Activated CD4-positive, alpha-beta memory T cell treated with anti-CD3 and anti-CD28 coated beads for 36 hours (primary cell): ENCODE measurements at regions not wholly inside any gene's neighbourhood (a gene's known extent, or its start where the extent isn't known, plus 50 kb on each side); places are given as distances from the start of the nearest gene placed in this dataset.

Source experiments
- CTCF ChIA-PET: fragments of 350-600 bp; sonication (Branson Sonifier 250); formaldehyde crosslinking; loops from one replicate; lab custom pipeline; 2021; ENCODE audit warnings: antibody characterized with exemption, inconsistent platforms; lab: Charles Lee
- POLR2A ChIA-PET: fragments of 350-600 bp; sonication (Branson Sonifier 250); formaldehyde crosslinking; loops from one replicate; lab custom pipeline; 2021; ENCODE audit warnings: antibody characterized with exemption; lab: Charles Lee
- DNase-seq: peaks from one replicate; pipeline ENCODE4 v3.0.0-alpha.2; 2020
- H3K27ac Mint-ChIP-seq: one replicate; pipeline ENCODE4 v1.8.0; 2021; ENCODE audit warnings: mixed read lengths
- H3K27me3 Mint-ChIP-seq: one replicate; pipeline ENCODE4 v1.8.0; 2021; ENCODE audit warnings: mixed read lengths
- H3K36me3 Mint-ChIP-seq: one replicate; pipeline ENCODE4 v1.8.0; 2021; ENCODE audit warnings: mixed read lengths
- H3K4me1 Mint-ChIP-seq: one replicate; pipeline ENCODE4 v1.8.0; 2021; ENCODE audit warnings: low read depth, mixed read lengths
- H3K4me3 Mint-ChIP-seq: one replicate; pipeline ENCODE4 v1.8.0; 2021; ENCODE audit warnings: mild to moderate bottlenecking, mixed read lengths
- H3K9me3 Mint-ChIP-seq: one replicate; pipeline ENCODE4 v1.8.0; 2021; ENCODE audit warnings: mixed read lengths
- intact Hi-C: fragments of 100-400 bp; cut with micrococcal nuclease; formaldehyde crosslinking; loops from one replicate; pipeline ENCODE4 v1.15.1; 2023

- no peak for DNase-seq
- Mint-ChIP-seq H3K4me3 (no peak overlapping the region), H3K27me3 (no peaks in the 10 kb centered on the region), H3K9me3 (no peaks in the 10 kb centered on the region), H3K36me3 (no peaks in the 10 kb centered on the region), H3K4me1 (no peaks in the 10 kb centered on the region), H3K27ac (no peak overlapping the region)
- ChIA-PET CTCF (no interaction called here), POLR2A (no interaction called here)
- intact Hi-C loops: no loop called here
Measured at GRCh38 chr7:144937199-144937598, 101.3 kb upstream of the TPK1 start.

GRCh38 chr7:144936314-144936713 lies 100.5 kb upstream of the TPK1 start:
- no peaks in the 10 kb centered on the region for H3K4me1 Mint-ChIP-seq
- no peak for DNase-seq
- H3K9me3 Mint-ChIP-seq: no peaks in the 10 kb centered on the region
- no peak overlapping the region for H3K27ac Mint-ChIP-seq
- H3K4me3 Mint-ChIP-seq: no peak overlapping the region
- H3K27me3 Mint-ChIP-seq: no peaks in the 10 kb centered on the region
- POLR2A ChIA-PET: no interaction called here
- CTCF ChIA-PET: no interaction called here
- intact Hi-C loops: no loop called here
- no peaks in the 10 kb centered on the region for H3K36me3 Mint-ChIP-seq

- POLR2A ChIA-PET: no interaction called here
- no peak for DNase-seq
- CTCF ChIA-PET: interaction anchor here (2.4 kb wide), 1 partner anchor 171 kb away, joined by 14 read pairs; no protein-coding TSS in a partner anchor
- intact Hi-C loops: no loop called here
- Mint-ChIP-seq H3K27ac (no peak overlapping the region), H3K4me1 (peaks cover 12% of the 10 kb centered on the region), H3K9me3 (no peaks in the 10 kb centered on the region), H3K27me3 (no peaks in the 10 kb centered on the region), H3K36me3 (no peaks in the 10 kb centered on the region), H3K4me3 (no peak overlapping the region)
Measured at GRCh38 chr7:144910411-144910810, 74.6 kb upstream of the TPK1 start.

- DNase-seq: no peak
- H3K36me3 Mint-ChIP-seq: no peaks in the 10 kb centered on the region
- intact Hi-C loops: no loop called here
- POLR2A ChIA-PET: interaction anchor here (0.7 kb wide), 1 partner anchor 105 kb away, joined by 3 read pairs; no protein-coding TSS in a partner anchor
- no peak overlapping the region for H3K27ac Mint-ChIP-seq
- no peaks in the 10 kb centered on the region for H3K9me3 Mint-ChIP-seq
- H3K4me3 Mint-ChIP-seq: no peak overlapping the region
- no peaks in the 10 kb centered on the region for H3K27me3 Mint-ChIP-seq
- CTCF ChIA-PET: interaction anchor here (2.4 kb wide), 1 partner anchor 169 kb away, joined by 14 read pairs; no protein-coding TSS in a partner anchor
- H3K4me1 Mint-ChIP-seq: peaks cover 12% of the 10 kb centered on the region
Measured at GRCh38 chr7:144908943-144909556, 73.2 kb upstream of the TPK1 start.

- Mint-ChIP-seq H3K27ac (no peak overlapping the region), H3K36me3 (no peaks in the 10 kb centered on the region), H3K4me1 (peaks cover 12% of the 10 kb centered on the region), H3K4me3 (no peak overlapping the region), H3K9me3 (no peaks in the 10 kb centered on the region), H3K27me3 (peaks cover 1% of the 10 kb centered on the region)
- POLR2A ChIA-PET: interaction anchor here (0.7 kb wide), 1 partner anchor 106 kb away, joined by 3 read pairs; no protein-coding TSS in a partner anchor
- CTCF ChIA-PET: no interaction called here
- DNase-seq: no peak
- intact Hi-C loops: no loop called here
Measured at GRCh38 chr7:144908324-144908723, 72.5 kb upstream of the TPK1 start.

- no peak overlapping the region for H3K27ac Mint-ChIP-seq
- peak; percentile 9 for DNase-seq
- CTCF ChIA-PET: no interaction called here
- peaks cover 12% of the 10 kb centered on the region for H3K4me1 Mint-ChIP-seq
- H3K9me3 Mint-ChIP-seq: no peaks in the 10 kb centered on the region
- POLR2A ChIA-PET: no interaction called here
- intact Hi-C loops: no loop called here
- H3K36me3 Mint-ChIP-seq: no peaks in the 10 kb centered on the region
- H3K27me3 Mint-ChIP-seq: peaks cover 2% of the 10 kb centered on the region
- H3K4me3 Mint-ChIP-seq: no peak overlapping the region
Measured at GRCh38 chr7:144907577-144907976, 71.7 kb upstream of the TPK1 start.

GRCh38 chr7:144903201-144903600 lies 67.3 kb upstream of the TPK1 start:
- ChIA-PET POLR2A (no interaction called here), CTCF (no interaction called here)
- H3K4me3 Mint-ChIP-seq: no peak overlapping the region
- H3K27me3 Mint-ChIP-seq: peaks cover 3% of the 10 kb centered on the region
- no peaks in the 10 kb centered on the region for H3K36me3 Mint-ChIP-seq
- no peaks in the 10 kb centered on the region for H3K9me3 Mint-ChIP-seq
- no peak for DNase-seq
- no peak overlapping the region for H3K27ac Mint-ChIP-seq
- intact Hi-C loops: no loop called here
- peaks cover 9% of the 10 kb centered on the region for H3K4me1 Mint-ChIP-seq

- no peak for DNase-seq
- intact Hi-C loops: no loop called here
- ChIA-PET POLR2A (no interaction called here), CTCF (no interaction called here)
- H3K4me3 Mint-ChIP-seq: no peak overlapping the region
- H3K9me3 Mint-ChIP-seq: no peaks in the 10 kb centered on the region
- no peaks in the 10 kb centered on the region for H3K4me1 Mint-ChIP-seq
- H3K36me3 Mint-ChIP-seq: no peaks in the 10 kb centered on the region
- H3K27me3 Mint-ChIP-seq: no peaks in the 10 kb centered on the region
- no peak overlapping the region for H3K27ac Mint-ChIP-seq
Measured at GRCh38 chr7:144892761-144893160, 56.9 kb upstream of the TPK1 start.
